ENCODE measurements at regions not wholly inside any gene's neighbourhood (a gene's known extent, or its start where the extent isn't known, plus 50 kb on each side); places are given as distances from the start of the nearest gene placed in this dataset.
"Not testable (repeated sequence)": the region's sequence is repeated elsewhere in the genome, so short reads cannot be mapped to it uniquely, and the experiment has no call there.

DNA sequence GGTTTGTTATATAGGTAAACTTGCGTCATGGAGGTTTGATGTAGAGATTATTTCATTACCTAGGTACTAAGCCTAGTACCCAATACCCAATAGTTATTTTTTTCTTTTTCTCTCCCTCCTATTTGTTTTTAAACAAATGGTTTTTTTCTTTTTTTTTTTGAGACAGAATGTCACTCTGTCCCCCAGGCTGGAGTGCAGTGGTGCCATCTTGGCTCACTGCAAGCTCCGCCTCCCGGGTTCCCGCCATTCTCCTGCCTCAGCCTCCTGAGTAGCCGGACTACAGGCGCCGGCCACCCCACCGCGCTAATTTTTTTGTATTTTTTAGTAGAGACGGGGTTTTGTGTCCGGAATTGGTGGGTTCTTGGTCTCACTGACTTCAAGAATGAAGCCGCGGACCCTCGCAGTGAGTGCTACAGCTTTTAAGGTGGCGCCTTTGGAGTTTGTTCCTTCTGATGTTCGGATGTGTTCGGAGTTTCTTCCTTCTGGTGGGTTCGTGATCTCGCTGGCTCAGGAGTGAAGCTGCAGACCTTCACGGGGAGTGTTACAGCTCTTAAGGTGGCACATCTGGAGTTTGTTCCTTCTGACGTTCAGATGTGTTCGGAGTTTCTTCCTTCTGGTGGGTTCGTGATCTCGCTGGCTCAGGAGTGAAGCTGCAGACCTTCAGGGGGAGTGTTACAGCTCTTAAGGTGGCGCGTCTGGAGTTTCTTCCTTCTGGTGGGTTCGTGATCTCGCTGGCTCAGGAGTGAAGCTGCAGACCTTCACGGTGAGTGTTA is 243.7 kb downstream of the PLA2G4A start:
- not testable (repeated sequence) for TF ChIP-seq POLR2AphosphoS5, POLR2A, EP300 (IDR thresholded peaks at IDR 0.05)
- TF ChIP-seq, protein P1, sequence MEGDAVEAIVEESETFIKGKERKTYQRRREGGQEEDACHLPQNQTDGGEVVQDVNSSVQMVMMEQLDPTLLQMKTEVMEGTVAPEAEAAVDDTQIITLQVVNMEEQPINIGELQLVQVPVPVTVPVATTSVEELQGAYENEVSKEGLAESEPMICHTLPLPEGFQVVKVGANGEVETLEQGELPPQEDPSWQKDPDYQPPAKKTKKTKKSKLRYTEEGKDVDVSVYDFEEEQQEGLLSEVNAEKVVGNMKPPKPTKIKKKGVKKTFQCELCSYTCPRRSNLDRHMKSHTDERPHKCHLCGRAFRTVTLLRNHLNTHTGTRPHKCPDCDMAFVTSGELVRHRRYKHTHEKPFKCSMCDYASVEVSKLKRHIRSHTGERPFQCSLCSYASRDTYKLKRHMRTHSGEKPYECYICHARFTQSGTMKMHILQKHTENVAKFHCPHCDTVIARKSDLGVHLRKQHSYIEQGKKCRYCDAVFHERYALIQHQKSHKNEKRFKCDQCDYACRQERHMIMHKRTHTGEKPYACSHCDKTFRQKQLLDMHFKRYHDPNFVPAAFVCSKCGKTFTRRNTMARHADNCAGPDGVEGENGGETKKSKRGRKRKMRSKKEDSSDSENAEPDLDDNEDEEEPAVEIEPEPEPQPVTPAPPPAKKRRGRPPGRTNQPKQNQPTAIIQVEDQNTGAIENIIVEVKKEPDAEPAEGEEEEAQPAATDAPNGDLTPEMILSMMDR (IDR thresholded peaks at IDR 0.05): not testable (repeated sequence)

Data from sigmoid colon (tissue), 4 donors.